ENCODE measurements at regions not wholly inside any gene's neighbourhood (a gene's known extent, or its start where the extent isn't known, plus 50 kb on each side); places are given as distances from the start of the nearest gene placed in this dataset.

DNA sequence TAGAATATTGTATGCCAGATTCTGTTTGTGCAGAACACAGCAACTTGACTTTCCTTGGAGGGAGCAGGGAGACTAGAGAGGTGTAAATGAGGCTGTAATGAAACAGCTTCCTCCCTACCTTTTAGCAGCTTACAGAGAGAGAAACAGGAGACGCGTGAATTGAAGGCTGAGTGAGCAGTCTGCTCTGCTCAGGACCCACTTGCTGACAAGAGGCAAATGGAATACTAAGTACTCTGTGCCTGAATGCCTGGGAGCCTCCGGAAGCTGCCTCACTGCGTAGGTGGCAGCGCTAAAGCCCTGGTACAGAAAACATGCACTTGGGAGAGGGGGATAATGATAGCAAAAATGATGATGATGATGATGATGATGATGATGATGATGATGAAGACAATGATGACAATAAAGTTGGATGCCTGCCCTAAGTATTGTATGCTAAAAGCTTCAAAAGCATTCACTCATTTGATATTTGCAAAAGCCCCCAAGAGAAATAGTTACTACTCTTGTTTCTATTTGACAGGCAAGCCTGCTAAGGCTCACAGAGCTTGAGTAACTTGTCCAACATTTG is 548.9 kb downstream of the NTRK3 start:
- Histone ChIP-seq H3K79me2 (ENCODE audit: insufficient read depth, low read length) (no peaks in the 10 kb centered on the region), H3K4me3 (ENCODE audit: insufficient read depth, low read length) (no peak overlapping the region), H3K36me3 (ENCODE audit: insufficient read depth, low read length) (no peaks in the 10 kb centered on the region), H3K27me3 (ENCODE audit: insufficient read depth, low read length) (peaks cover 6% of the 10 kb centered on the region), H3K4me1 (ENCODE audit: insufficient read depth, low read length) (no peaks in the 10 kb centered on the region), H3K27ac (ENCODE audit: low read depth, low read length) (no peak overlapping the region), H4K20me1 (ENCODE audit: insufficient read depth, low read length) (no peaks in the 10 kb centered on the region), H3K4me2 (ENCODE audit: insufficient read depth, low read length) (no peak overlapping the region), H2AFZ (ENCODE audit: low read length) (no peak overlapping the region), H3K9me3 (ENCODE audit: low read depth, low read length) (no peaks in the 10 kb centered on the region)
- TF ChIP-seq CTCF (IDR thresholded peaks at IDR 0.05; ENCODE audit: extremely low read depth, low read depth, low read length), result no peak
- DNase-seq (ENCODE audit: insufficient read length, low spot score, missing footprints), result no peak

- no peak overlapping the region for H2AFZ ChIP-seq (ENCODE audit: low read length)
- no peaks in the 10 kb centered on the region for H3K4me1 ChIP-seq (ENCODE audit: insufficient read depth, low read length)
- no peak for TF ChIP-seq CTCF (IDR thresholded peaks at IDR 0.05; ENCODE audit: extremely low read depth, low read depth, low read length)
- H3K27ac ChIP-seq (ENCODE audit: low read depth, low read length), result no peak overlapping the region
- no peaks in the 10 kb centered on the region for H4K20me1 ChIP-seq (ENCODE audit: insufficient read depth, low read length)
- H3K79me2 ChIP-seq (ENCODE audit: insufficient read depth, low read length), result no peaks in the 10 kb centered on the region
- H3K36me3 ChIP-seq (ENCODE audit: insufficient read depth, low read length), result no peaks in the 10 kb centered on the region
- no peak overlapping the region for H3K4me2 ChIP-seq (ENCODE audit: insufficient read depth, low read length)
- H3K27me3 ChIP-seq (ENCODE audit: insufficient read depth, low read length), result peaks cover 6% of the 10 kb centered on the region
- H3K4me3 ChIP-seq (ENCODE audit: insufficient read depth, low read length), result no peak overlapping the region
- no peak for DNase-seq (ENCODE audit: insufficient read length, low spot score, missing footprints)
- H3K9me3 ChIP-seq (ENCODE audit: low read depth, low read length), result no peaks in the 10 kb centered on the region
Measured at GRCh38 chr15:87707071-87707470, 549.5 kb downstream of the NTRK3 start.

DNA sequence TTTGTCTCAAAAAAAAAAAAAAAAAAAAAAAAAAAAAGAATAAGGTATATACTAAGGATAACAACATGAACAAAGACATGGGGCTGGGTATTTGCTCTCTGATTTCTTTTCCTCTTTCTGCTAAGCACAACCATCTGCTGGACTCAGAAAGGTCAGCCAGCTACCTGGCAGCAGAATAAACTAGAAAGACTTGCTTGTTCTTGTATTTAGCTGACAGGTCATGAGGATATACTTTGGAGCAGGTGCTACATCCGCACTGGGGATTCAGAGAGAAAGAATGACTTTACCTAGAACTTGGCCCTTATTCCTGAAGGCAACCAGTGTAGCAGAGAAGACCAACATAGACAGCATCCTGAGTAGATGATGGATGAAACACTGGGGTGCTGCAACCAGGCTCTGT is 550.5 kb downstream of the NTRK3 start:
- H3K27me3 ChIP-seq (ENCODE audit: insufficient read depth, low read length), result peaks cover 6% of the 10 kb centered on the region
- TF ChIP-seq CTCF (IDR thresholded peaks at IDR 0.05; ENCODE audit: extremely low read depth, low read depth, low read length), result no peak

GRCh38 chr15:87704276-87704675 is 552.3 kb downstream of the NTRK3 start:
- Histone ChIP-seq H3K27me3 (ENCODE audit: insufficient read depth, low read length) (peaks cover 6% of the 10 kb centered on the region), H3K4me2 (ENCODE audit: insufficient read depth, low read length) (no peak overlapping the region), H3K27ac (ENCODE audit: low read depth, low read length) (no peak overlapping the region), H3K4me1 (ENCODE audit: insufficient read depth, low read length) (no peaks in the 10 kb centered on the region), H2AFZ (ENCODE audit: low read length) (no peak overlapping the region), H3K9me3 (ENCODE audit: low read depth, low read length) (no peaks in the 10 kb centered on the region), H3K79me2 (ENCODE audit: insufficient read depth, low read length) (no peaks in the 10 kb centered on the region), H3K4me3 (ENCODE audit: insufficient read depth, low read length) (no peak overlapping the region), H4K20me1 (ENCODE audit: insufficient read depth, low read length) (no peaks in the 10 kb centered on the region), H3K36me3 (ENCODE audit: insufficient read depth, low read length) (no peaks in the 10 kb centered on the region)
- no peak for DNase-seq (ENCODE audit: insufficient read length, low spot score, missing footprints)
- no peak for TF ChIP-seq CTCF (IDR thresholded peaks at IDR 0.05; ENCODE audit: extremely low read depth, low read depth, low read length)

More for the DNA sequence above, 550.5 kb downstream of the NTRK3 start:
- Histone ChIP-seq H3K27ac (ENCODE audit: low read depth, low read length) (no peak overlapping the region), H3K4me3 (ENCODE audit: insufficient read depth, low read length) (no peak overlapping the region), H3K79me2 (ENCODE audit: insufficient read depth, low read length) (no peaks in the 10 kb centered on the region), H3K9me3 (ENCODE audit: low read depth, low read length) (no peaks in the 10 kb centered on the region), H2AFZ (ENCODE audit: low read length) (no peak overlapping the region), H3K4me1 (ENCODE audit: insufficient read depth, low read length) (no peaks in the 10 kb centered on the region), H4K20me1 (ENCODE audit: insufficient read depth, low read length) (no peaks in the 10 kb centered on the region), H3K4me2 (ENCODE audit: insufficient read depth, low read length) (no peak overlapping the region), H3K36me3 (ENCODE audit: insufficient read depth, low read length) (no peaks in the 10 kb centered on the region)
- no peak for DNase-seq (ENCODE audit: insufficient read length, low spot score, missing footprints)

Measured in osteoblast (primary cell).